ENCODE measurements at regions not wholly inside any gene's neighbourhood (a gene's known extent, or its start where the extent isn't known, plus 50 kb on each side); places are given as distances from the start of the nearest gene placed in this dataset.

- no peak for TF ChIP-seq POLR2A (IDR thresholded peaks at IDR 0.05; ENCODE audit: low read depth, low read length)
- no peak for TF ChIP-seq CTCF (conservative IDR thresholded peaks at IDR 0.05; ENCODE audit: low read depth, low read length)
- TF ChIP-seq MAFK (IDR thresholded peaks at IDR 0.05; ENCODE audit: low read depth, low read length): no peak
- TF ChIP-seq MXI1 (IDR thresholded peaks at IDR 0.05; ENCODE audit: borderline replicate concordance, low read depth, low read length): no peak
- no peak for TF ChIP-seq NFE2L2 (IDR thresholded peaks at IDR 0.05; ENCODE audit: low read depth, low read length)
- TF ChIP-seq USF2 (IDR thresholded peaks at IDR 0.05; ENCODE audit: low read depth, low read length): no peak
- no peak for TF ChIP-seq RFX5 (IDR thresholded peaks at IDR 0.05; ENCODE audit: low read depth, low read length)
- TF ChIP-seq MAZ (IDR thresholded peaks at IDR 0.05; ENCODE audit: borderline replicate concordance, low read depth, low read length): no peak
- TF ChIP-seq CEBPB (IDR thresholded peaks at IDR 0.05; ENCODE audit: low read depth, low read length): no peak
Measured at GRCh38 chr5:15326932-15327331, 173.0 kb upstream of the FBXL7 start.

Data from IMR-90 (cell line).